Keratinocyte (primary cell): ENCODE measurements at regions not wholly inside any gene's neighbourhood (a gene's known extent, or its start where the extent isn't known, plus 50 kb on each side); places are given as distances from the start of the nearest gene placed in this dataset.

Experiments used
- DNase-seq: peaks from one replicate; pipeline ENCODE4 v3.0.0-alpha.2; 2011; ENCODE audit warnings: low read depth, missing footprints, low spot score
- FAIRE-seq: peaks from 2 replicates; lab custom pipeline; 2011; peaks lifted over from hg19 to GRCh38; lab: Jason Lieb, UNC
- H2AFZ ChIP-seq: 2 replicates; pipeline ENCODE4 v1.6.0; 2012; ENCODE audit warnings: low read length, control low read depth, inconsistent platforms; ENCODE audit not compliant: control insufficient read depth
- H3K27ac ChIP-seq: 2 replicates; pipeline ENCODE4 v1.5.1; 2011; ENCODE audit warnings: low read length; ENCODE audit not compliant: control insufficient read depth, insufficient read depth
- H3K27me3 ChIP-seq: 3 replicates; pipeline ENCODE4 v1.6.0; 2011; ENCODE audit warnings: low read length; ENCODE audit not compliant: control insufficient read depth, insufficient read depth; ENCODE audit errors: extremely low read depth
- H3K36me3 ChIP-seq, 2 experiments: 2 replicates in 1 of 2; 3 replicates in 1 of 2; pipeline ENCODE4 v1.5.1; 2011; ENCODE audit warnings: low read length in 2 of 2, mild to moderate bottlenecking in 1 of 2; ENCODE audit not compliant: control insufficient read depth in 2 of 2, insufficient read depth in 2 of 2; ENCODE audit errors: extremely low read depth in 1 of 2
- H3K4me1 ChIP-seq: 3 replicates; pipeline ENCODE4 v1.5.1; 2011; ENCODE audit warnings: low read length; ENCODE audit not compliant: control insufficient read depth, insufficient read depth; ENCODE audit errors: extremely low read depth
- H3K4me2 ChIP-seq: 3 replicates; pipeline ENCODE4 v1.6.0; 2011; ENCODE audit warnings: low read depth, low read length; ENCODE audit not compliant: control insufficient read depth, insufficient read depth; ENCODE audit errors: extremely low read depth
- H3K4me3 ChIP-seq, 3 experiments: fragments of 200-600 bp in 1 of 3; sonication (generic) in 1 of 3; 2 replicates in 2 of 3; 3 replicates in 1 of 3; pipeline ENCODE4 v1.5.1; 2011 to 2016; ENCODE audit warnings: low read length in 3 of 3, mild to moderate bottlenecking in 3 of 3, control low read depth in 2 of 3, inconsistent platforms in 1 of 3, low read depth in 1 of 3, mixed read lengths in 1 of 3, mixed run types in 1 of 3, moderate library complexity in 1 of 3; ENCODE audit not compliant: control insufficient read depth in 2 of 3, insufficient read depth in 2 of 3; ENCODE audit errors: extremely low read depth in 1 of 3
- H3K79me2 ChIP-seq: 2 replicates; pipeline ENCODE4 v1.6.0; 2012; ENCODE audit warnings: low read length; ENCODE audit not compliant: control insufficient read depth, insufficient read depth
- H3K9ac ChIP-seq: 3 replicates; pipeline ENCODE4 v1.6.0; 2011; ENCODE audit warnings: low read length; ENCODE audit not compliant: control insufficient read depth, insufficient read depth; ENCODE audit errors: extremely low read depth
- H3K9me1 ChIP-seq: 3 replicates; pipeline ENCODE4 v1.6.0; 2011; ENCODE audit warnings: low read length; ENCODE audit not compliant: control insufficient read depth, insufficient read depth; ENCODE audit errors: extremely low read depth
- H3K9me3 ChIP-seq: 2 replicates; pipeline ENCODE4 v1.5.1; 2012; ENCODE audit warnings: low read depth, low read length; ENCODE audit not compliant: control insufficient read depth
- H4K20me1 ChIP-seq: 3 replicates; pipeline ENCODE4 v1.6.0; 2011; ENCODE audit warnings: low read length; ENCODE audit not compliant: control insufficient read depth, insufficient read depth; ENCODE audit errors: extremely low read depth
- CTCF ChIP-seq, 3 experiments: IDR thresholded peaks in 1 of 3; conservative IDR thresholded peaks in 1 of 3; optimal IDR thresholded peaks in 1 of 3; 2 replicates in 2 of 3; 3 replicates in 1 of 3; pipeline versions ENCODE3 to v1.5.1; 2011; ENCODE audit warnings: low read length in 3 of 3, mild to moderate bottlenecking in 3 of 3, moderate library complexity in 2 of 3, control low read depth in 1 of 3, inconsistent platforms in 1 of 3; ENCODE audit not compliant: insufficient read depth in 2 of 3; ENCODE audit errors: extremely low read depth in 1 of 3
- EZH2 ChIP-seq: IDR thresholded peaks from one replicate; pipeline ENCODE4 v1.6.1; 2012; ENCODE audit warnings: inconsistent platforms, mild to moderate bottlenecking, low read length, moderate library complexity
- dilution Hi-C: fragments of 300-500 bp; cut with MboI; formaldehyde crosslinking; loops from one replicate; pipeline ENCODE4 v1.7.0; 2020; ENCODE audit warnings: low sequenced_read_pairs; ENCODE audit not compliant: extremely low pct_ligation_motif_present

- no peak overlapping the region for H3K9ac ChIP-seq
- H2AFZ ChIP-seq = no peak overlapping the region
- peaks cover under 1% of the 10 kb centered on the region for H3K4me1 ChIP-seq
- no peak overlapping the region for H3K4me2 ChIP-seq
- no peak overlapping the region for H3K27ac ChIP-seq
- dilution Hi-C loops = no loop called here
- H3K4me3 ChIP-seq = no peak overlapping the region
- H3K27me3 ChIP-seq = no peaks in the 10 kb centered on the region
- no peaks in the 10 kb centered on the region for H3K9me3 ChIP-seq
- FAIRE-seq = no peak
- no peaks in the 10 kb centered on the region for H3K9me1 ChIP-seq
- H3K79me2 ChIP-seq = no peaks in the 10 kb centered on the region
- DNase-seq = no peak
- H3K36me3 ChIP-seq = no peaks in the 10 kb centered on the region
- H4K20me1 ChIP-seq = no peaks in the 10 kb centered on the region
- TF ChIP-seq EZH2 = no peak
- TF ChIP-seq CTCF (optimal IDR thresholded peaks at IDR 0.05 in 1 of 3, IDR thresholded peaks at IDR 0.05 in 1 of 3, conservative IDR thresholded peaks at IDR 0.05 in 1 of 3; ENCODE audit: extremely low read depth in 1 of 3, insufficient read depth in 2 of 3, low read length in 3 of 3) = no peak
Observed at GRCh38 chr6:11439876-11440275, 97.7 kb upstream of the TMEM170B start.

- dilution Hi-C loops = no loop called here
- Histone ChIP-seq H3K9ac (no peak overlapping the region), H3K27ac (no peak overlapping the region), H3K27me3 (no peaks in the 10 kb centered on the region), H3K4me1 (peaks cover 5% of the 10 kb centered on the region), H4K20me1 (no peaks in the 10 kb centered on the region), H3K4me3 (no peak overlapping the region), H3K9me1 (no peaks in the 10 kb centered on the region), H3K36me3 (no peaks in the 10 kb centered on the region), H3K4me2 (no peak overlapping the region), H3K9me3 (no peaks in the 10 kb centered on the region), H2AFZ (no peak overlapping the region), H3K79me2 (no peaks in the 10 kb centered on the region)
- DNase-seq (no peak), FAIRE-seq (no peak)
- TF ChIP-seq EZH2 (no peak), CTCF (optimal IDR thresholded peaks at IDR 0.05 in 1 of 3, IDR thresholded peaks at IDR 0.05 in 1 of 3, conservative IDR thresholded peaks at IDR 0.05 in 1 of 3; ENCODE audit: extremely low read depth in 1 of 3, insufficient read depth in 2 of 3, low read length in 3 of 3) (no peak)
Observed at GRCh38 chr6:11439017-11439420, 98.5 kb upstream of the TMEM170B start.
